Endodermal cell (in vitro differentiated cells): ENCODE measurements at regions not wholly inside any gene's neighbourhood (a gene's known extent, or its start where the extent isn't known, plus 50 kb on each side); places are given as distances from the start of the nearest gene placed in this dataset.

Experiments used
- DNase-seq: peaks from one replicate; pipeline ENCODE4 v3.0.0-alpha.2; 2017
- H3K27ac ChIP-seq: 2 replicates; pipeline ENCODE4 v1.5.1; 2013; ENCODE audit warnings: mild to moderate bottlenecking, low read depth, low read length, moderate library complexity
- H3K27me3 ChIP-seq: 2 replicates; pipeline ENCODE4 v1.6.1; 2013; ENCODE audit warnings: mild to moderate bottlenecking, low read length, moderate library complexity; ENCODE audit not compliant: insufficient read depth, control insufficient read depth, poor library complexity, severe bottlenecking
- H3K36me3 ChIP-seq: 2 replicates; pipeline ENCODE4 v1.7.0; 2013; ENCODE audit warnings: mild to moderate bottlenecking, low read length, moderate library complexity; ENCODE audit not compliant: control insufficient read depth, insufficient read depth
- H3K4me1 ChIP-seq: one replicate; pipeline ENCODE4 v1.7.0; 2013; ENCODE audit warnings: low read length; ENCODE audit not compliant: control insufficient read depth, insufficient read depth
- H3K4me3 ChIP-seq: 2 replicates; pipeline ENCODE4 v1.5.1; 2013; ENCODE audit warnings: mild to moderate bottlenecking, low read length, moderate library complexity
- H3K9ac ChIP-seq: 2 replicates; pipeline ENCODE4 v1.6.1; 2013; ENCODE audit warnings: mild to moderate bottlenecking, low read length, moderate library complexity; ENCODE audit not compliant: poor library complexity, severe bottlenecking; ENCODE audit errors: extremely low read depth
- H3K9me3 ChIP-seq: 2 replicates; pipeline ENCODE4 v1.6.1; 2013; ENCODE audit warnings: mild to moderate bottlenecking, low read length, moderate library complexity; ENCODE audit not compliant: control insufficient read depth
- H3K27ac Mint-ChIP-seq: 2 replicates; pipeline ENCODE4 v1.8.0; 2020; ENCODE audit warnings: mixed read lengths
- H3K27me3 Mint-ChIP-seq: 2 replicates; pipeline ENCODE4 v1.8.0; 2021; ENCODE audit warnings: mild to moderate bottlenecking, mixed read lengths; ENCODE audit not compliant: insufficient read depth
- H3K36me3 Mint-ChIP-seq: 2 replicates; pipeline ENCODE4 v1.8.0; 2020; ENCODE audit warnings: low read depth, mixed read lengths
- H3K4me1 Mint-ChIP-seq: 2 replicates; pipeline ENCODE4 v1.8.0; 2020; ENCODE audit warnings: mixed read lengths
- H3K4me3 Mint-ChIP-seq: 2 replicates; pipeline ENCODE4 v1.8.0; 2020; ENCODE audit warnings: mild to moderate bottlenecking, moderate library complexity, mixed read lengths
- H3K9me3 Mint-ChIP-seq: 2 replicates; pipeline ENCODE4 v1.8.0; 2020; ENCODE audit warnings: mild to moderate bottlenecking, mixed read lengths
- WGBS, 2 experiments: methylation state at CpG; one replicate each; pipeline versions ENCODE4 v1.1.5 to v1.1.7; 2013; ENCODE audit warnings: missing lambda C conversion rate in 2 of 2, mixed read lengths in 1 of 2; ENCODE audit not compliant: insufficient coverage in 1 of 2, insufficient read length in 1 of 2; 5-methylcytosine and 5-hydroxymethylcytosine counted together
- TF ChIP-seq, protein P1 (sequence below): fragments of 200-600 bp; sonication (generic); conservative IDR thresholded peaks from 2 replicates; pipeline ENCODE4 v1.5.0; 2021; ENCODE audit warnings: antibody characterized with exemption, mild to moderate bottlenecking

DNA sequence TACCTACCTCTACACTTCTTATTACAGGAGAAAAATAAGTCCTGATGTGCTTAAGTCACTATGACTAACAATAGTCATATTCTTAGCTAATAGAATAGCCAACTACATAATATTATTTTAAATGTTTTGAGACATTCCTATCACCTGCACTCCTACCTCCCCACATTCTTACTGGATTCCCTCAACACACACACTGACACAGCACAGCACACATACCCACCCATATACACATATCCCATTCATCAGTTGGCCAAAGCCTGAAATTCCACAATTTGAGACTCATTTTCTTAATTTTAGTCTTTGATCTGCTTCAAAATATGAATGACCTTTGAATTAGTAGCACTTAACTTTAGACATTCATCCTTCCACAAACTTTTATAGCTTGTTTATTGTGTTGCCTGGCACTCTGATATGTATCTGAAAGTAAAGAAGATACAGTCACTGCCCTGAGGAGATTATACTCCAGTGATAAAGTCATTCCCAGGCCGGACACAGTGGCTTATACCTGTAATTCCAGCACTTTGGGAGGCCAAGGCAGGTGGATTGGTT, 168.3 kb upstream of the RASA1 start:
- no peaks in the 10 kb centered on the region for H3K36me3 Mint-ChIP-seq
- Histone ChIP-seq H3K36me3 (no peaks in the 10 kb centered on the region), H3K4me1 (no peaks in the 10 kb centered on the region), H3K27me3 (no peaks in the 10 kb centered on the region), H3K9ac (no peak overlapping the region), H3K27ac (no peak overlapping the region), H3K9me3 (no peaks in the 10 kb centered on the region), H3K4me3 (no peak overlapping the region)
- H3K27ac Mint-ChIP-seq: no peak overlapping the region
- TF ChIP-seq, protein P1, sequence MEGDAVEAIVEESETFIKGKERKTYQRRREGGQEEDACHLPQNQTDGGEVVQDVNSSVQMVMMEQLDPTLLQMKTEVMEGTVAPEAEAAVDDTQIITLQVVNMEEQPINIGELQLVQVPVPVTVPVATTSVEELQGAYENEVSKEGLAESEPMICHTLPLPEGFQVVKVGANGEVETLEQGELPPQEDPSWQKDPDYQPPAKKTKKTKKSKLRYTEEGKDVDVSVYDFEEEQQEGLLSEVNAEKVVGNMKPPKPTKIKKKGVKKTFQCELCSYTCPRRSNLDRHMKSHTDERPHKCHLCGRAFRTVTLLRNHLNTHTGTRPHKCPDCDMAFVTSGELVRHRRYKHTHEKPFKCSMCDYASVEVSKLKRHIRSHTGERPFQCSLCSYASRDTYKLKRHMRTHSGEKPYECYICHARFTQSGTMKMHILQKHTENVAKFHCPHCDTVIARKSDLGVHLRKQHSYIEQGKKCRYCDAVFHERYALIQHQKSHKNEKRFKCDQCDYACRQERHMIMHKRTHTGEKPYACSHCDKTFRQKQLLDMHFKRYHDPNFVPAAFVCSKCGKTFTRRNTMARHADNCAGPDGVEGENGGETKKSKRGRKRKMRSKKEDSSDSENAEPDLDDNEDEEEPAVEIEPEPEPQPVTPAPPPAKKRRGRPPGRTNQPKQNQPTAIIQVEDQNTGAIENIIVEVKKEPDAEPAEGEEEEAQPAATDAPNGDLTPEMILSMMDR: no peak
- H3K9me3 Mint-ChIP-seq: no peaks in the 10 kb centered on the region
- 86 to 100% methylated on average over 1 of the region's 1 CpG for WGBS, 2 experiments
- H3K4me1 Mint-ChIP-seq: no peaks in the 10 kb centered on the region
- no peak overlapping the region for H3K4me3 Mint-ChIP-seq
- DNase-seq: no peak
- H3K27me3 Mint-ChIP-seq: no peaks in the 10 kb centered on the region

DNA sequence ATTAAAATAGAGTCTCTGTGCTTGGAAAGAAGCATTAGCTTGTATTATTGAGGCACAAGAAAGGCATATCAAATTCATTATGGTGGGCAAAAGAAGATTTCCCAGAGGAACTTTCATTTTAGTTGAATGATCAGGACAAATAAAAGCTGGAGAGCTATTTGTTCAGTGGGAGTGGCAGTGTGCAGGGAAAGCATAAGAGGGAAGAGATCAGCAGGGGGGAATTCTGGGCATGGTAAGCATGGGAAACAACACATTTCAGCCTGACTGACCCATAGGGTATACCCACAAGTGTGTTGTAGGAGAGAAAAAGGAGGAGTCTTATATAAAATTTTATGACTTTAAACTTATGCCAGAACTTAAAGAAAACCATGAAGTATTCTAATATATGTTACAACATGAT, 167.7 kb upstream of the RASA1 start:
- Histone ChIP-seq H3K4me3 (no peak overlapping the region), H3K9ac (no peak overlapping the region), H3K4me1 (no peaks in the 10 kb centered on the region), H3K27ac (no peak overlapping the region), H3K36me3 (no peaks in the 10 kb centered on the region), H3K27me3 (no peaks in the 10 kb centered on the region), H3K9me3 (no peaks in the 10 kb centered on the region)
- no peaks in the 10 kb centered on the region for H3K27me3 Mint-ChIP-seq
- no peak for DNase-seq
- no peaks in the 10 kb centered on the region for H3K9me3 Mint-ChIP-seq
- H3K27ac Mint-ChIP-seq: no peak overlapping the region
- TF ChIP-seq, protein P1: no peak
- H3K4me1 Mint-ChIP-seq: no peaks in the 10 kb centered on the region
- H3K36me3 Mint-ChIP-seq: no peaks in the 10 kb centered on the region
- no peak overlapping the region for H3K4me3 Mint-ChIP-seq

DNA sequence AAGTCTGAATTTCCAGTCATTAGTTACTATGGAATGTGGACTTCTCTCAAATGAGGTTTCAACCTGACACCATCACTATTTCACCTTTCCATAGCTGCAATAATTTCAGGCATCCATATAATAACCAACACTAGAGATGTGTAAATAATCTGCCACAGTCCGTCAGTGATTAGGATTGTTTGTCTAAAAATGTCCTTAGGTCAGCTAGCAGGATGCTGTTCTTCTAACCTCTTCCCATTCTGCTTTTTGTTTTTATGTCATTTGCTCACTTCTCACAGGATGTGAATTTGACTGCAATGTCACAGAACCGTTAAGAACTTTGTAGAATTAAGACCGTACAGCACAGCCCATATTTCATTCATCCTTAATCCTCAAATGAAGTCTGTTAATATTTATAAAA, 166.4 kb upstream of the RASA1 start:
- Histone ChIP-seq H3K4me1 (no peaks in the 10 kb centered on the region), H3K9ac (no peak overlapping the region), H3K9me3 (no peaks in the 10 kb centered on the region), H3K36me3 (no peaks in the 10 kb centered on the region), H3K27me3 (no peaks in the 10 kb centered on the region), H3K27ac (no peak overlapping the region), H3K4me3 (no peak overlapping the region)
- 97 to 100% methylated on average over 1 to 3 of the region's 3 CpGs for WGBS, 2 experiments
- Mint-ChIP-seq H3K27me3 (no peaks in the 10 kb centered on the region), H3K9me3 (no peaks in the 10 kb centered on the region), H3K4me1 (no peaks in the 10 kb centered on the region), H3K4me3 (no peak overlapping the region), H3K27ac (no peak overlapping the region), H3K36me3 (no peaks in the 10 kb centered on the region)
- no peak for DNase-seq
- TF ChIP-seq, protein P1: no peak
